ENCODE measurements at regions not wholly inside any gene's neighbourhood (a gene's known extent, or its start where the extent isn't known, plus 50 kb on each side); places are given as distances from the start of the nearest gene placed in this dataset.
"Not testable (repeated sequence)": the region's sequence is repeated elsewhere in the genome, so short reads cannot be mapped to it uniquely, and the experiment has no call there.

DNA sequence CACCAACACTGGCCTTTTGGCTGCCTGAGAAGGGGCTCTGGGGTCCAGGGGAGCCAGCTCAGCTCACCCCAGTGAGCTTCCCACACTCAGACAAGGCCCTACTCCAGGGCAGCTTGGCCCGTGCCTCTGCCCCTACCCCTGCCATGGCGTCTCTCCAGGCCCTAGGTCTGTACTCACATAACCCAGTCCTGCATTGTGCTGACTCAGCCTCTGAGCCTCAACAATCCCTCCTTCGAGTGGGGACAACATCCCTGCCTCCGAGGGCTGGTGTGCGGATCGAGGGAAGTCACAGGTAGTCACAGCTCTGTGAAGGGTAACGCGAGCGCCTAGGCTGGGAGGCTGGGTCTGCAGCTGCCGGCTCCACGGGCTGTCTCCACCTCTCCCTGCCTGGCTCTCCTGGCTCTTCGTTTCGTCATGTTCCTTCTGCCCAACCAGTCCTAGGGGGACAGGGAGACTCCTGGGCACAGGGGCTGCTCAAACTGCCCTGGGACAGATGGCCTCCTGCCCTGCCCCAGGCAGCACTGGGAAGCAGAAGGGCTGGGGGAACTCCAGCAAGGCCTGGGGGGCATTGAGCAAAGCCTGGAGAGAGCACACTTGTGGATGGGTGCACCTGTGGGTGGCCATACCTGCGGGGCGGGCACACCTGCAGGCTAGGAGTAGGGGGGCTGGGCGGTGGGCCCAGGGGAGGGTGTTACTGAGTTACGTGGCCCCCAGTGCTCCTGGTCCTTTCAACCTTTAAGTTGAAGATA is 74.6 kb downstream of the RRM2 start:
- Histone ChIP-seq H3K9me3 (ENCODE audit: control insufficient read depth in 4 of 4, low read length in 3 of 4) (no peaks in the 10 kb centered on the region), H3K4me3 (ENCODE audit: low read depth in 1 of 3, low read length in 3 of 3) (no peak overlapping the region), H3K36me3 (ENCODE audit: control insufficient read depth in 4 of 4, insufficient read depth in 3 of 4, low read depth in 1 of 4, low read length in 3 of 4) (no peaks in the 10 kb centered on the region), H3K9ac (ENCODE audit: low read depth in 1 of 2, low read length in 2 of 2) (no peak overlapping the region), H3K4me1 (ENCODE audit: control insufficient read depth in 4 of 4, insufficient read depth in 4 of 4, low read length in 3 of 4) (no peaks in the 10 kb centered on the region), H3K27ac (ENCODE audit: low read depth in 1 of 2, low read length in 2 of 2) (no peak overlapping the region), H3K27me3 (ENCODE audit: control insufficient read depth in 4 of 4, insufficient read depth in 4 of 4, low read length in 3 of 4) (no peaks in the 10 kb centered on the region)
- 97% methylated on average over 17 of the region's 17 CpGs for WGBS
- TF ChIP-seq CTCF (IDR thresholded peaks at IDR 0.05; ENCODE audit: low read depth, low read length, missing input control) (no peak), SP1 (IDR thresholded peaks at IDR 0.05) (no peak), EGR1 (IDR thresholded peaks at IDR 0.05; ENCODE audit: low read depth in 2 of 2) (no peak), RAD21 (IDR thresholded peaks at IDR 0.05) (no peak), HNF4A (conservative IDR thresholded peaks at IDR 0.05) (no peak), NR2F2 (IDR thresholded peaks at IDR 0.05) (no peak), FOXA2 (IDR thresholded peaks at IDR 0.05) (no peak)
- TF ChIP-seq, protein P1, sequence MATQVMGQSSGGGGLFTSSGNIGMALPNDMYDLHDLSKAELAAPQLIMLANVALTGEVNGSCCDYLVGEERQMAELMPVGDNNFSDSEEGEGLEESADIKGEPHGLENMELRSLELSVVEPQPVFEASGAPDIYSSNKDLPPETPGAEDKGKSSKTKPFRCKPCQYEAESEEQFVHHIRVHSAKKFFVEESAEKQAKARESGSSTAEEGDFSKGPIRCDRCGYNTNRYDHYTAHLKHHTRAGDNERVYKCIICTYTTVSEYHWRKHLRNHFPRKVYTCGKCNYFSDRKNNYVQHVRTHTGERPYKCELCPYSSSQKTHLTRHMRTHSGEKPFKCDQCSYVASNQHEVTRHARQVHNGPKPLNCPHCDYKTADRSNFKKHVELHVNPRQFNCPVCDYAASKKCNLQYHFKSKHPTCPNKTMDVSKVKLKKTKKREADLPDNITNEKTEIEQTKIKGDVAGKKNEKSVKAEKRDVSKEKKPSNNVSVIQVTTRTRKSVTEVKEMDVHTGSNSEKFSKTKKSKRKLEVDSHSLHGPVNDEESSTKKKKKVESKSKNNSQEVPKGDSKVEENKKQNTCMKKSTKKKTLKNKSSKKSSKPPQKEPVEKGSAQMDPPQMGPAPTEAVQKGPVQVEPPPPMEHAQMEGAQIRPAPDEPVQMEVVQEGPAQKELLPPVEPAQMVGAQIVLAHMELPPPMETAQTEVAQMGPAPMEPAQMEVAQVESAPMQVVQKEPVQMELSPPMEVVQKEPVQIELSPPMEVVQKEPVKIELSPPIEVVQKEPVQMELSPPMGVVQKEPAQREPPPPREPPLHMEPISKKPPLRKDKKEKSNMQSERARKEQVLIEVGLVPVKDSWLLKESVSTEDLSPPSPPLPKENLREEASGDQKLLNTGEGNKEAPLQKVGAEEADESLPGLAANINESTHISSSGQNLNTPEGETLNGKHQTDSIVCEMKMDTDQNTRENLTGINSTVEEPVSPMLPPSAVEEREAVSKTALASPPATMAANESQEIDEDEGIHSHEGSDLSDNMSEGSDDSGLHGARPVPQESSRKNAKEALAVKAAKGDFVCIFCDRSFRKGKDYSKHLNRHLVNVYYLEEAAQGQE (IDR thresholded peaks at IDR 0.05) = no peak
- DNase-seq (ENCODE audit: low spot score) = no peak

DNA sequence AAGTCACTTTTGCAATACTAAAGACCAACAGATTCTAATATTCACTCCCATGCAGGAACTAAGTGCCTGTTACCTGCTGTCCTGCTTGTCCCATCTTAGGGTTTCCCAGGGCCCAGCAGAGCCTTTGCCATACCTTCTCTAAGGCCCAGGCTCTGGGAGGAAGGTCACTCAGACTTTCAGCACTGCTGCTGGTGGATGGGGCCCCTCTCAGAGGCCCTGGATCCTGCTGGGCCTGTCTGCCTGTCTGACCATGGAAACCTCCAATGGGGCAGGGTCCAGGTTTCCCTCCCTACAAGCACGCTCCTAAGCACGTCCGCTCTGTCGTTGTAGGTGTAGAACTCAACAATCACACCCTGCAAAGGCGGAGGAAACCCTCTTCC is 75.1 kb downstream of the RRM2 start:
- H3K27me3 ChIP-seq (ENCODE audit: control insufficient read depth in 4 of 4, insufficient read depth in 4 of 4, low read length in 3 of 4) = no peaks in the 10 kb centered on the region
- H3K36me3 ChIP-seq (ENCODE audit: control insufficient read depth in 4 of 4, insufficient read depth in 3 of 4, low read depth in 1 of 4, low read length in 3 of 4) = no peaks in the 10 kb centered on the region
- no peak overlapping the region for H3K9ac ChIP-seq (ENCODE audit: low read depth in 1 of 2, low read length in 2 of 2)
- H3K27ac ChIP-seq (ENCODE audit: low read depth in 1 of 2, low read length in 2 of 2) = no peak overlapping the region
- DNase-seq (ENCODE audit: low spot score) = no peak
- TF ChIP-seq NR2F2 (IDR thresholded peaks at IDR 0.05) (no peak), HNF4A (conservative IDR thresholded peaks at IDR 0.05) (no peak), HNF4G (IDR thresholded peaks at IDR 0.05) (no peak), ATF3 (IDR thresholded peaks at IDR 0.05) (no peak), TAF1 (conservative IDR thresholded peaks at IDR 0.05) (no peak), RXRA (IDR thresholded peaks at IDR 0.05) (no peak), RAD21 (IDR thresholded peaks at IDR 0.05) (no peak), CTCF (IDR thresholded peaks at IDR 0.05; ENCODE audit: low read depth, low read length, missing input control) (no peak), JUND (IDR thresholded peaks at IDR 0.05) (no peak)
- H3K4me1 ChIP-seq (ENCODE audit: control insufficient read depth in 4 of 4, insufficient read depth in 4 of 4, low read length in 3 of 4) = no peaks in the 10 kb centered on the region
- H3K9me3 ChIP-seq (ENCODE audit: control insufficient read depth in 4 of 4, low read length in 3 of 4) = no peaks in the 10 kb centered on the region
- H3K4me3 ChIP-seq (ENCODE audit: low read depth in 1 of 3, low read length in 3 of 3) = no peak overlapping the region
- 96% methylated on average over 5 of the region's 5 CpGs for WGBS

DNA sequence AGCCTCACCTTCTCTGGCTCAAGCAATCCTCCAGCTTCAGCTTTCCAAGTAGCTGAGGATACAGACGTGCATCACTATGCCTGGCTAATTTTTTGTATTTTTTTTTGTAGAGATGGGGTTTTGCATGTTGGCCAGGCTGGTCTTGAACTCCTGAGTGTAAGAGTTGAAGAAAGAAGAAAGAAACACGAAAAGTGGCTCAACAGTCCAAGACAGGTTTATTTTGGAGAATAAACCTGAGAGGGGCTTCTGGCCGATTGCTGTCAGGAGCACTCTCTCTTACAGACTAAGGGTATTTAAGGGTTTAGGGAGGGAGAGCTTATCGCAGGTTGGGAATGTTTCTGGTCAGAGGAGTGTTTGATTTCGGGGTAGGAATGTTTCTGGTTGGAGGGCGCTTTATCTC is 75.9 kb downstream of the RRM2 start:
- not testable (repeated sequence) for H3K9ac ChIP-seq (ENCODE audit: low read depth in 1 of 2, low read length in 2 of 2); H3K27me3 ChIP-seq (ENCODE audit: control insufficient read depth in 4 of 4, insufficient read depth in 4 of 4, low read length in 3 of 4)
- 90% methylated on average over 6 of the region's 6 CpGs for WGBS

More for the DNA sequence above, 75.9 kb downstream of the RRM2 start:
- H3K9me3 ChIP-seq (ENCODE audit: control insufficient read depth in 4 of 4, low read length in 3 of 4); H3K4me3 ChIP-seq (ENCODE audit: low read depth in 1 of 3, low read length in 3 of 3); DNase-seq (ENCODE audit: low spot score); H3K27ac ChIP-seq (ENCODE audit: low read depth in 1 of 2, low read length in 2 of 2); H3K36me3 ChIP-seq (ENCODE audit: control insufficient read depth in 4 of 4, insufficient read depth in 3 of 4, low read depth in 1 of 4, low read length in 3 of 4); H3K4me1 ChIP-seq (ENCODE audit: control insufficient read depth in 4 of 4, insufficient read depth in 4 of 4, low read length in 3 of 4): not testable (repeated sequence)

Data from liver (tissue), 8 donors.